Glutamatergic neuron (in vitro differentiated cells): ENCODE measurements at regions not wholly inside any gene's neighbourhood (a gene's known extent, or its start where the extent isn't known, plus 50 kb on each side); places are given as distances from the start of the nearest gene placed in this dataset.
A peak's percentile ranks its signal among the peaks of the same experiment; 100 is the strongest.

Source experiments
- DNase-seq: peaks from one replicate; pipeline ENCODE4 v3.0.0; 2022
- H3K27ac Mint-ChIP-seq: one replicate; pipeline ENCODE4 v1.8.0; 2020; ENCODE audit warnings: mild to moderate bottlenecking, mixed read lengths, inconsistent platforms; ENCODE audit not compliant: unreplicated experiment
- H3K27me3 Mint-ChIP-seq: one replicate; pipeline ENCODE4 v1.8.0; 2020; ENCODE audit warnings: mild to moderate bottlenecking, moderate library complexity, mixed read lengths, inconsistent platforms; ENCODE audit not compliant: unreplicated experiment
- H3K36me3 Mint-ChIP-seq: one replicate; pipeline ENCODE4 v1.8.0; 2020; ENCODE audit warnings: mild to moderate bottlenecking, mixed read lengths, inconsistent platforms; ENCODE audit not compliant: unreplicated experiment
- H3K4me1 Mint-ChIP-seq: one replicate; pipeline ENCODE4 v1.8.0; 2020; ENCODE audit warnings: mild to moderate bottlenecking, low read depth, mixed read lengths, inconsistent platforms; ENCODE audit not compliant: unreplicated experiment
- H3K4me3 Mint-ChIP-seq: one replicate; pipeline ENCODE4 v1.8.0; 2020; ENCODE audit warnings: mild to moderate bottlenecking, mixed read lengths, inconsistent platforms; ENCODE audit not compliant: unreplicated experiment
- H3K9me3 Mint-ChIP-seq: one replicate; pipeline ENCODE4 v1.8.0; 2020; ENCODE audit warnings: mild to moderate bottlenecking, moderate library complexity, mixed read lengths, inconsistent platforms; ENCODE audit not compliant: unreplicated experiment
- TF ChIP-seq, protein P1 (sequence below): fragments of 200-600 bp; sonication (generic); IDR thresholded peaks from one replicate; pipeline ENCODE4 v1.5.0; 2021; ENCODE audit not compliant: partially characterized antibody, unreplicated experiment

DNA sequence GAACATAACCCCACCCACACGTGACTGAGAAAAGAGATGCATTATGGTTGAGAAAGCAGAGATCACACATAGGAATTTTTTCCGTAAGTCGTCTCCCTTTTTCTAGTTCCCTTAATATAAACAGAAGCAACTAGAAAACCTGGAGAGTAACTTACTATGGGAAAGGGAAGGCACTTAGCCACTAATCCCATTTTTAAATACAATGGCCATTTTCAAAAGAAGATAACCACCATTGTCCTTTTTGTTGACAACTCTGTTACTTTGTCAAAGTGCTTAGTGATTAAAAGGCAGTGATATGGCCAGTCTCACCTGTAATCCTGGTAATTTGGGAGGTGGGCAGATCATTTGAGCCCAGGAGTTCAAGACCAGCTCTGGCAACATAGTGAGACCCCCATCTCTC lies 184.4 kb upstream of the UMPS start:
- Mint-ChIP-seq H3K36me3 (no peaks in the 10 kb centered on the region), H3K9me3 (peaks cover 6% of the 10 kb centered on the region), H3K4me1 (peaks cover 9% of the 10 kb centered on the region), H3K27me3 (peaks cover 5% of the 10 kb centered on the region), H3K4me3 (no peak overlapping the region), H3K27ac (no peak overlapping the region)
- DNase-seq, result no peak
- TF ChIP-seq, protein P1, sequence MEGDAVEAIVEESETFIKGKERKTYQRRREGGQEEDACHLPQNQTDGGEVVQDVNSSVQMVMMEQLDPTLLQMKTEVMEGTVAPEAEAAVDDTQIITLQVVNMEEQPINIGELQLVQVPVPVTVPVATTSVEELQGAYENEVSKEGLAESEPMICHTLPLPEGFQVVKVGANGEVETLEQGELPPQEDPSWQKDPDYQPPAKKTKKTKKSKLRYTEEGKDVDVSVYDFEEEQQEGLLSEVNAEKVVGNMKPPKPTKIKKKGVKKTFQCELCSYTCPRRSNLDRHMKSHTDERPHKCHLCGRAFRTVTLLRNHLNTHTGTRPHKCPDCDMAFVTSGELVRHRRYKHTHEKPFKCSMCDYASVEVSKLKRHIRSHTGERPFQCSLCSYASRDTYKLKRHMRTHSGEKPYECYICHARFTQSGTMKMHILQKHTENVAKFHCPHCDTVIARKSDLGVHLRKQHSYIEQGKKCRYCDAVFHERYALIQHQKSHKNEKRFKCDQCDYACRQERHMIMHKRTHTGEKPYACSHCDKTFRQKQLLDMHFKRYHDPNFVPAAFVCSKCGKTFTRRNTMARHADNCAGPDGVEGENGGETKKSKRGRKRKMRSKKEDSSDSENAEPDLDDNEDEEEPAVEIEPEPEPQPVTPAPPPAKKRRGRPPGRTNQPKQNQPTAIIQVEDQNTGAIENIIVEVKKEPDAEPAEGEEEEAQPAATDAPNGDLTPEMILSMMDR, result no peak

DNA sequence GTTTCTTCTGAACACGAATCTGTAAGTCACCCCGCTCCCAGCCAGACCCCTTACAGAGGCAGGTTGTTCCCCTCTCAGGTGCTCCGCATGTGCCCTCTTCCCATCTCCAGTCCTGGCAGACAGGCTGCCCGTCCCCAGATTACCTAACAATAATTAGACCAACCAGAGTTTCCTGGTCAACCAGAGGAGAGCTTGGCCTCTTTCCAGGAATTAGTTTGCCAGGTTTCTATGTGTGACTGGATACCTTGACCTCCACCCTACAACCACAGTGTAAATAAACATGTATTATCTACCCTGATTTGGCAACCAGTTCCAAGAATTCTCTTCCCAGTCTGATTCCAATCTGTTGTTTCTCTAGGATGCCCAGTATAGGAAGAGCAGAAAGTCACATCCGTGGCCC lies 178.0 kb upstream of the UMPS start:
- Mint-ChIP-seq H3K36me3 (no peaks in the 10 kb centered on the region), H3K27me3 (peaks cover 3% of the 10 kb centered on the region), H3K4me3 (no peak overlapping the region), H3K27ac (no peak overlapping the region), H3K9me3 (peaks cover 8% of the 10 kb centered on the region), H3K4me1 (peaks cover 11% of the 10 kb centered on the region)
- TF ChIP-seq, protein P1, result no peak
- no peak for DNase-seq

DNA sequence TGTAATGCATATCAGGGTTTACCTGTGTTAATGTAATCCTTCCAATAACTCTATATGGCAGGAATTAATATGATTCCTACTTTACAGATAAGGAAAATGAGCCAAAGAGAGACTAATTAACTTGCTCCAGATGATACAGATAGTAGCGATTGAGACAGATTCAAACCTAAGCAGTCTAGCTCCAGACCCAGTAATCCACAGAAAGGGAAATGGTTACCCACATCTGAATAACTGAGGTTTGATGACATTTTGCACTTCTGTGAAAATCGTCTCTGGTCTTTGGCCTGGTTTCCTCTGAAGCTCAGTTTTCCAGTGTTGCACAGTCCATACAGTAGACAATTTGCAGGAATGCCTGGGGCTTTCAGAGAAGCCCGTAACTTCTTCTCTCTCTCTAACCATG lies 177.1 kb upstream of the UMPS start:
- Mint-ChIP-seq H3K9me3 (peaks cover 8% of the 10 kb centered on the region), H3K27ac (no peak overlapping the region), H3K27me3 (peaks cover 3% of the 10 kb centered on the region), H3K4me3 (no peak overlapping the region), H3K4me1 (peaks cover 12% of the 10 kb centered on the region), H3K36me3 (no peaks in the 10 kb centered on the region)
- TF ChIP-seq, protein P1, result no peak
- no peak for DNase-seq

DNA sequence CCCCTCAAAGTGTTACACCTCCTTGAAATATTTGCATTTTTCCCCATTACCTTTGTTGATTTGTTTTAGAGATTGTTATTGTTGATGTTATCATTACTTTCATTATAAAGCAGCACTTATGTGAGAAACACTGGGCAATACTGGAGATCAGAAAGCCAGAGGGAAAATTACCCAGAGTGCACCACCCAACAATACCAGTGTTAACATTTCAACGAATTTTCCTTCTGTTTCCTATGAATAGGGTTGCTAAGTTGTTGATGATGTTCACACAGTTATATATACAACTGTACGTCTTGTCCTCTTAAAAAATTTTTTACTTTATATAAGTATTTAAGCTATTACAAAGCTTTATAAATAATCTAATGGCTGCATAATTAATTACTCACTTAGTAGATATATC lies 173.6 kb upstream of the UMPS start:
- H3K27me3 Mint-ChIP-seq, result peaks cover 3% of the 10 kb centered on the region
- H3K4me1 Mint-ChIP-seq, result peaks cover 24% of the 10 kb centered on the region
- no peaks in the 10 kb centered on the region for H3K36me3 Mint-ChIP-seq
- H3K4me3 Mint-ChIP-seq, result no peak overlapping the region
- no peak overlapping the region for H3K27ac Mint-ChIP-seq
- peaks cover 10% of the 10 kb centered on the region for H3K9me3 Mint-ChIP-seq
- TF ChIP-seq, protein P1, result no peak
- DNase-seq, result no peak

DNA sequence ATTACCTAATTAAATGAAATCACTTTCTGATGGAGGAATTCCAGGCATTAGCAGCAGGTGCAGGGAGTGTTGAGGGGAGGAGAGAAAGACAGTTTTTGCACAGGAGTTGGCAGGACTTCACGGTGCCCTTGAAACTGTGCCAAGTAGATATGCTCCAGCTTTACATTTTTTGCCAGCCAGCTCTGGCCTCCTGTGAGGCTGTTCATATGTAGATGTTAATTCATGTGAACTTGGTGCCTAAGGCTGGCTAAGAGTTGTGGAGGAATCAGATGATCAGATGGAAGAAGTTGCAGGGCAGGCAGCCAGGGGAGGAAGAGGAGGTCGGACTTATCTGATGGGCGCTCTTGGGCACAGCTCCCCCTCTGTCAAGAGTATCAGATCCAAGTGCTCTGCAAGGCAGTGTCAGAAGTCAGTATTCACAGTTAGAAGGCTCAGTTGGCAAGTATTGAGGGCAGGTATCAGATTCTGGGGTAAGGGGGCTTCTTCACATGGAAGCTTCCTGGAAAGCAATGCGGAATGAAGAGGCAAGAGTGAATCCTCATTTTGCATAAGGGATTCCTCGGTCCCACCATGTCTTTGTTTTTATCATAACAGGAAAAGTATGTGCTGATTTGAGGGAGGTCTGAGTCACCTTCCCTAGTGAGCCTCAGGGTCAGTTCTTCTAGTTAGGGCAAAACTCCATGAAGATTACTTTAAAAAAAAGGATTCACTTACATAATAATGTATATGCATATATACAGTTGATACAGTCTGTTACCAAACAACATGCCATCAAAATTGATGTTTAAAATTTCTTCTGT lies 172.6 kb upstream of the UMPS start:
- Mint-ChIP-seq H3K36me3 (no peaks in the 10 kb centered on the region), H3K27ac (peak overlapping the region; percentile 12), H3K4me3 (no peak overlapping the region), H3K4me1 (peaks cover 25% of the 10 kb centered on the region), H3K27me3 (peaks cover 3% of the 10 kb centered on the region), H3K9me3 (peaks cover 6% of the 10 kb centered on the region)
- TF ChIP-seq, protein P1, result no peak
- no peak for DNase-seq
